ENCODE measurements at regions not wholly inside any gene's neighbourhood (a gene's known extent, or its start where the extent isn't known, plus 50 kb on each side); places are given as distances from the start of the nearest gene placed in this dataset.
"Not testable (repeated sequence)": the region's sequence is repeated elsewhere in the genome, so short reads cannot be mapped to it uniquely, and the experiment has no call there.

- DNase-seq (ENCODE audit: low read depth): no peak
Measured at GRCh38 chr3:163213838-163214237, 1717.2 kb downstream of the OTOL1 start.

GRCh38 chr3:163196815-163197374, 1700.3 kb downstream of the OTOL1 start:
- DNase-seq (ENCODE audit: low read depth): no peak

GRCh38 chr3:163196245-163196644, 1699.6 kb downstream of the OTOL1 start:
- DNase-seq (ENCODE audit: low read depth): no peak

- DNase-seq (ENCODE audit: low read depth): no peak
Measured at GRCh38 chr3:163185721-163186350, 1689.2 kb downstream of the OTOL1 start.

GRCh38 chr3:163175970-163176369, 1679.4 kb downstream of the OTOL1 start:
- DNase-seq (ENCODE audit: low read depth): no peak

GRCh38 chr3:163172513-163172912, 1675.9 kb downstream of the OTOL1 start:
- DNase-seq (ENCODE audit: low read depth): not testable (repeated sequence)

- no peak for DNase-seq (ENCODE audit: low read depth)
Measured at GRCh38 chr3:163166197-163166596, 1669.6 kb downstream of the OTOL1 start.

- no peak for DNase-seq (ENCODE audit: low read depth)
Measured at GRCh38 chr3:163159306-163159705, 1662.7 kb downstream of the OTOL1 start.

GRCh38 chr3:163139600-163139999, 1643.0 kb downstream of the OTOL1 start:
- no peak for DNase-seq (ENCODE audit: low read depth)

- DNase-seq (ENCODE audit: low read depth): no peak
Measured at GRCh38 chr3:163138258-163138657, 1641.7 kb downstream of the OTOL1 start.

- no peak for DNase-seq (ENCODE audit: low read depth)
Measured at GRCh38 chr3:163132111-163132510, 1635.5 kb downstream of the OTOL1 start.

GRCh38 chr3:163129287-163129686, 1632.7 kb downstream of the OTOL1 start:
- no peak for DNase-seq (ENCODE audit: low read depth)

GRCh38 chr3:163126115-163126514, 1629.5 kb downstream of the OTOL1 start:
- DNase-seq (ENCODE audit: low read depth): no peak
